H1 (cell line): ENCODE measurements at regions not wholly inside any gene's neighbourhood (a gene's known extent, or its start where the extent isn't known, plus 50 kb on each side); places are given as distances from the start of the nearest gene placed in this dataset.
"Not testable (repeated sequence)": the region's sequence is repeated elsewhere in the genome, so short reads cannot be mapped to it uniquely, and the experiment has no call there.

Source experiments
- CTCF ChIA-PET: fragments of 300-600 bp; sonication (Branson Sonifier 250); formaldehyde crosslinking; loops from one replicate; lab custom pipeline; 2021; ENCODE audit not compliant: partially characterized antibody; lab: Charles Lee
- POLR2A ChIA-PET: fragments of 300-600 bp; sonication (Branson Sonifier 250); formaldehyde crosslinking; loops from one replicate; lab custom pipeline; 2021; ENCODE audit warnings: inconsistent platforms; ENCODE audit not compliant: partially characterized antibody; lab: Charles Lee
- DNase-seq, 2 experiments: peaks; one replicate each; pipeline versions ENCODE4 v3.0.0 to v3.0.0-alpha.2; 2010 to 2022; ENCODE audit warnings: low spot score in 2 of 2, low read depth in 1 of 2, mixed read lengths in 1 of 2
- FAIRE-seq: peaks from 2 replicates; lab custom pipeline; 2011; peaks lifted over from hg19 to GRCh38; lab: Jason Lieb, UNC
- H2AFZ ChIP-seq: 2 replicates; pipeline ENCODE4 v1.8.1; 2012; ENCODE audit warnings: low read length, inconsistent platforms
- H2AK5ac ChIP-seq: 2 replicates; pipeline ENCODE4 v1.6.1; 2013; ENCODE audit warnings: low read depth, low read length
- H2BK120ac ChIP-seq: replicated peaks from 2 replicates; pipeline ENCODE3; 2013; ENCODE audit warnings: low read depth, low read length, inconsistent platforms
- H2BK12ac ChIP-seq: 2 replicates; pipeline ENCODE4 v1.6.1; 2013; ENCODE audit warnings: low read depth, low read length
- H2BK15ac ChIP-seq: 2 replicates; pipeline ENCODE4 v1.6.1; 2013; ENCODE audit warnings: low read length
- H2BK20ac ChIP-seq: 2 replicates; pipeline ENCODE4 v1.6.1; 2013; ENCODE audit warnings: low read length
- H2BK5ac ChIP-seq: 2 replicates; pipeline ENCODE4 v1.6.1; 2013; ENCODE audit warnings: low read depth, low read length
- H3K14ac ChIP-seq: 2 replicates; pipeline ENCODE4 v1.6.1; 2013; ENCODE audit warnings: inconsistent platforms; ENCODE audit not compliant: insufficient read length
- H3K18ac ChIP-seq: 2 replicates; pipeline ENCODE4 v1.6.1; 2013; ENCODE audit warnings: low read length; ENCODE audit errors: extremely low read depth
- H3K23ac ChIP-seq: 2 replicates; pipeline ENCODE4 v1.6.1; 2013; ENCODE audit warnings: inconsistent platforms; ENCODE audit not compliant: insufficient read length
- H3K23me2 ChIP-seq: 2 replicates; pipeline ENCODE4 v1.6.1; 2013; ENCODE audit warnings: low read depth, low read length
- H3K27ac ChIP-seq: 2 replicates; pipeline ENCODE4 v1.6.1; 2011; ENCODE audit warnings: low read depth, low read length, inconsistent platforms
- H3K27me3 ChIP-seq, 4 experiments: replicated peaks in 1 of 4; 1 replicate in 1 of 4; 2 replicates in 3 of 4; pipeline versions ENCODE4 v1.6.1 to v1.8.1; 2011 to 2013; ENCODE audit warnings: low read length in 3 of 4, mild to moderate bottlenecking in 3 of 4, inconsistent platforms in 2 of 4, mixed read lengths in 2 of 4, moderate library complexity in 1 of 4; ENCODE audit not compliant: control insufficient read depth in 3 of 4, insufficient read depth in 3 of 4; ENCODE audit errors: extremely low read depth in 1 of 4
- H3K36me3 ChIP-seq, 4 experiments: 2 replicates each; pipeline versions ENCODE4 v1.6.1 to v1.8.1; 2011 to 2013; ENCODE audit warnings: mild to moderate bottlenecking in 4 of 4, low read length in 3 of 4, moderate library complexity in 2 of 4, control low read depth in 1 of 4, inconsistent platforms in 1 of 4; ENCODE audit not compliant: insufficient read depth in 4 of 4, control insufficient read depth in 2 of 4
- H3K4ac ChIP-seq: replicated peaks from 2 replicates; pipeline ENCODE3; 2013; ENCODE audit warnings: low read length, low read depth, mixed read lengths, inconsistent platforms; ENCODE audit not compliant: insufficient read length
- H3K4me1 ChIP-seq, 4 experiments: replicated peaks in 1 of 4; 1 replicate in 1 of 4; 2 replicates in 3 of 4; pipeline versions ENCODE4 v1.6.1 to v1.8.1; 2011 to 2013; ENCODE audit warnings: low read length in 3 of 4, inconsistent platforms in 2 of 4, mixed read lengths in 1 of 4; ENCODE audit not compliant: insufficient read depth in 4 of 4, control insufficient read depth in 3 of 4
- H3K4me2 ChIP-seq, 2 experiments: 2 replicates each; pipeline versions ENCODE4 v1.6.1 to v1.8.1; 2011 to 2013; ENCODE audit warnings: low read depth in 2 of 2, low read length in 2 of 2, control low read depth in 1 of 2, inconsistent platforms in 1 of 2, mild to moderate bottlenecking in 1 of 2; ENCODE audit not compliant: insufficient read depth in 1 of 2
- H3K4me3 ChIP-seq, 4 experiments: fragments of 200-600, 300-600 bp in 1 of 4; sonication (generic), shearing (Covaris generic), sonication (Bioruptor Twin) in 1 of 4; 2 replicates each; pipeline versions ENCODE4 v1.5.1 to v1.8.1; 2011 to 2016; ENCODE audit warnings: low read length in 4 of 4, low read depth in 3 of 4, control low read depth in 2 of 4, inconsistent platforms in 2 of 4, mild to moderate bottlenecking in 2 of 4, mixed read lengths in 1 of 4, moderate library complexity in 1 of 4; ENCODE audit not compliant: insufficient read depth in 2 of 4; ENCODE audit errors: extremely low read depth in 1 of 4
- H3K56ac ChIP-seq: replicated peaks from 2 replicates; pipeline ENCODE3; 2013; ENCODE audit warnings: low read depth, mild to moderate bottlenecking, mixed read lengths, low read length, inconsistent platforms; ENCODE audit not compliant: insufficient read length
- H3K79me1 ChIP-seq: 2 replicates; pipeline ENCODE4 v1.6.1; 2013; ENCODE audit warnings: low read depth, low read length, control low read depth
- H3K79me2 ChIP-seq, 2 experiments: 2 replicates each; pipeline versions ENCODE4 v1.6.1 to v1.8.1; 2012 to 2013; ENCODE audit warnings: low read length in 2 of 2, mild to moderate bottlenecking in 2 of 2, inconsistent platforms in 1 of 2; ENCODE audit not compliant: insufficient read depth in 2 of 2, control insufficient read depth in 1 of 2
- H3K9ac ChIP-seq, 4 experiments: replicated peaks in 1 of 4; 1 replicate in 1 of 4; 2 replicates in 3 of 4; pipeline versions ENCODE4 v1.6.1 to v1.8.1; 2011 to 2013; ENCODE audit warnings: low read depth in 3 of 4, low read length in 3 of 4, control low read depth in 2 of 4, mild to moderate bottlenecking in 2 of 4, moderate library complexity in 2 of 4, inconsistent platforms in 1 of 4; ENCODE audit errors: extremely low read depth in 1 of 4
- H3K9me3 ChIP-seq, 2 experiments: 2 replicates each; pipeline versions ENCODE4 v1.6.1 to v1.8.1; 2012 to 2013; ENCODE audit warnings: mild to moderate bottlenecking in 2 of 2, moderate library complexity in 2 of 2, control low read depth in 1 of 2, inconsistent platforms in 1 of 2, low read depth in 1 of 2, low read length in 1 of 2, mixed read lengths in 1 of 2; ENCODE audit not compliant: insufficient read depth in 2 of 2
- H4K20me1 ChIP-seq, 2 experiments: replicated peaks in 1 of 2; 2 replicates each; pipeline versions ENCODE3 to v1.8.1; 2011 to 2013; ENCODE audit warnings: inconsistent platforms in 2 of 2, low read length in 2 of 2, mild to moderate bottlenecking in 1 of 2; ENCODE audit not compliant: insufficient read depth in 2 of 2, control insufficient read depth in 1 of 2
- H4K5ac ChIP-seq: 2 replicates; pipeline ENCODE4 v1.6.1; 2013; ENCODE audit warnings: low read length, low read depth, mixed read lengths, inconsistent platforms; ENCODE audit not compliant: insufficient read length
- H4K8ac ChIP-seq: 2 replicates; pipeline ENCODE4 v1.8.0; 2013; ENCODE audit warnings: mild to moderate bottlenecking, moderate library complexity, low read length, inconsistent platforms; ENCODE audit not compliant: insufficient read depth; ENCODE audit errors: extremely low read depth
- H4K91ac ChIP-seq: replicated peaks from 2 replicates; pipeline ENCODE3; 2013; ENCODE audit warnings: low read length, mixed read lengths, inconsistent platforms; ENCODE audit not compliant: insufficient read length
- WGBS, 2 experiments: shearing (Covaris generic) in 1 of 2; methylation state at CpG; one replicate each; pipeline versions ENCODE4 v1.1.6 to v1.1.7; 2013 to 2015; ENCODE audit warnings: low lambda C conversion rate in 2 of 2, mixed read lengths in 2 of 2, inconsistent platforms in 1 of 2, low coverage in 1 of 2, missing lambda C conversion rate in 1 of 2; ENCODE audit not compliant: insufficient replicate concordance in 2 of 2, insufficient coverage in 1 of 2, insufficient read length in 1 of 2; ENCODE audit errors: extremely low coverage in 1 of 2, missing lambda C conversion rate in 1 of 2; 5-methylcytosine and 5-hydroxymethylcytosine counted together

DNA sequence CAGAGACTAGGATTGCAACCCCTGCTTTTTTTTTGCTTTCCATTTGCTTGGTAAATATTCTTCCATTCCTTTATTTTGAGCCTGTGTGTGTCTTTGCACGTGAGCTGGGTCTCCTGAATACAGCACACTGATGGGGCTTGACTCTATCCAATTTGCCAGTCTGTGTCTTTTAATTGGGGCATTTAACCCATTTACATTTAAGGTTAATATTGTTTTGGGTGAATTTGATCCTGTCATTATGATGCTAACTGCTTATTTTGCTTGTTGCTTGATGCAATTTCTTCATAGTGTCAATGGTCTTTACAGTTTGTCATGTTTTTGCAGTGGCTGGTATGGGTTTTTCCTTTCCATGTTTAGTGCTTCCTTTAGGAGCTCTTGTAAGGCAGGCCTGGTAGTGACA is 109.1 kb upstream of the WNT7A start:
- H3K9me3 ChIP-seq, H3K4me3 ChIP-seq, H2BK120ac ChIP-seq, H3K18ac ChIP-seq, H2AFZ ChIP-seq, DNase-seq, POLR2A ChIA-PET, H4K8ac ChIP-seq, H3K27ac ChIP-seq, H2AK5ac ChIP-seq, H3K36me3 ChIP-seq, H2BK12ac ChIP-seq, H3K23ac ChIP-seq, H2BK20ac ChIP-seq, H3K79me2 ChIP-seq, H3K4ac ChIP-seq, H3K4me2 ChIP-seq, H4K5ac ChIP-seq, H2BK5ac ChIP-seq, H3K56ac ChIP-seq, FAIRE-seq, H3K79me1 ChIP-seq, H3K27me3 ChIP-seq, CTCF ChIA-PET, H3K14ac ChIP-seq, H4K91ac ChIP-seq, H3K4me1 ChIP-seq, H3K23me2 ChIP-seq, H3K9ac ChIP-seq, H2BK15ac ChIP-seq, H4K20me1 ChIP-seq: not testable (repeated sequence)
- 56% methylated on average over 1 of the region's 1 CpG; no CpG with 5 or more reads in 1 of the 2 experiments for WGBS, 2 experiments
